Nephron progenitor cell (in vitro differentiated cells): ENCODE measurements at regions not wholly inside any gene's neighbourhood (a gene's known extent, or its start where the extent isn't known, plus 50 kb on each side); places are given as distances from the start of the nearest gene placed in this dataset.

ENCODE experiments used
- DNase-seq: peaks from one replicate; pipeline ENCODE4 v3.0.0; 2021
- H3K27ac Mint-ChIP-seq: 2 replicates; pipeline ENCODE4 v1.8.0; 2021; ENCODE audit warnings: mild to moderate bottlenecking, moderate library complexity, mixed read lengths
- H3K27me3 Mint-ChIP-seq: 2 replicates; pipeline ENCODE4 v1.8.0; 2021; ENCODE audit warnings: mild to moderate bottlenecking, low read depth, mixed read lengths; ENCODE audit not compliant: poor library complexity
- H3K36me3 Mint-ChIP-seq: 2 replicates; pipeline ENCODE4 v1.8.0; 2021; ENCODE audit warnings: low read depth, mixed read lengths
- H3K4me1 Mint-ChIP-seq: 2 replicates; pipeline ENCODE4 v1.8.0; 2021; ENCODE audit warnings: mixed read lengths
- H3K4me3 Mint-ChIP-seq: 2 replicates; pipeline ENCODE4 v1.8.0; 2021; ENCODE audit warnings: mild to moderate bottlenecking, moderate library complexity, mixed read lengths
- H3K9me3 Mint-ChIP-seq: 2 replicates; pipeline ENCODE4 v1.8.0; 2021; ENCODE audit warnings: mild to moderate bottlenecking, moderate library complexity, mixed read lengths
- CTCF ChIP-seq: fragments of 200-600 bp; sonication (generic); IDR thresholded peaks from 2 replicates; pipeline ENCODE4 v1.5.0; 2021; ENCODE audit warnings: antibody characterized with exemption

DNA sequence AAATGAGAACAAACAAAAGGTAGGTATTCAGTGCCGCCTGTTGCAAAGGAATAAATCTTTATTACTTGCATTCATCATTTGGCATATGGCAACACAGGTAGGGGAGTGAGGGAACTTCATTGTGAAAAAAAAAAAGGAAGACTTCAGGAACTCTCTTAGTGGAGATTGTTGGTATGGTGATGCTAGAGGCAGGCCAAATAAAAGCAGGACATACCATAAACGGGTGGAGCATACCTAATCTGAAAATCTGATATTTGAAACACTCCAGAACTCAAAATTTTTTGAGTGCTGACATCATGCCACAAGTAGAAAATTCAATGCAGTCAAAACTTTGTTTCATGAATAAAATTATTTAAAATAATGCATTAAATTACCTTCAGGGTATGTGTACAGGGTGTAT is 425.8 kb upstream of the SYT4 start:
- no peak overlapping the region for H3K27ac Mint-ChIP-seq
- H3K36me3 Mint-ChIP-seq, result no peaks in the 10 kb centered on the region
- DNase-seq, result no peak
- no peaks in the 10 kb centered on the region for H3K9me3 Mint-ChIP-seq
- no peaks in the 10 kb centered on the region for H3K27me3 Mint-ChIP-seq
- H3K4me3 Mint-ChIP-seq, result no peak overlapping the region
- H3K4me1 Mint-ChIP-seq, result peaks cover 9% of the 10 kb centered on the region
- no peak for TF ChIP-seq CTCF

GRCh38 chr18:43705850-43706249 is 428.6 kb upstream of the SYT4 start:
- TF ChIP-seq CTCF, result no peak
- no peak for DNase-seq
- Mint-ChIP-seq H3K4me1 (peaks cover 9% of the 10 kb centered on the region), H3K4me3 (no peak overlapping the region), H3K27ac (no peak overlapping the region), H3K36me3 (no peaks in the 10 kb centered on the region), H3K27me3 (no peaks in the 10 kb centered on the region), H3K9me3 (no peaks in the 10 kb centered on the region)

DNA sequence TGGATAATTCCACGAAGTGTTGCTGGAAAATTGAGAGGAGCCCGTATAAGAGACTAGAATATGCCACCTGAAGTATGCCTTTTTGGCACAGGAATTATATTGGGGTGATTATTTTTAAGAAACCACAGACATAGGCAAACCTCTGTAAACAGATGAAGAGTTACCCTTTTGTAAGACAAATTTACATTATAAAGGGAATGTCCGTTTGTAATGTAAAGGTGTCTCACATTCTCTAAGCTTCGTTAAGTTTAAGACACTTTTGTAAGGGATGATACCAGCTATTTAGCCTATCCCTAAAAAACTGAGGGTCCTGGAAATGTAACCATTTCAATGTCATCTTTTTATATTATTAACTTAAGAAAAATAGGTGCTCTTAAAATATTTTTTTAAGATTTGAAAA is 432.8 kb upstream of the SYT4 start:
- TF ChIP-seq CTCF, result no peak
- Mint-ChIP-seq H3K9me3 (peaks cover 4% of the 10 kb centered on the region), H3K4me3 (no peak overlapping the region), H3K27me3 (no peaks in the 10 kb centered on the region), H3K4me1 (peaks cover 9% of the 10 kb centered on the region), H3K36me3 (no peaks in the 10 kb centered on the region), H3K27ac (no peak overlapping the region)
- DNase-seq, result no peak

DNA sequence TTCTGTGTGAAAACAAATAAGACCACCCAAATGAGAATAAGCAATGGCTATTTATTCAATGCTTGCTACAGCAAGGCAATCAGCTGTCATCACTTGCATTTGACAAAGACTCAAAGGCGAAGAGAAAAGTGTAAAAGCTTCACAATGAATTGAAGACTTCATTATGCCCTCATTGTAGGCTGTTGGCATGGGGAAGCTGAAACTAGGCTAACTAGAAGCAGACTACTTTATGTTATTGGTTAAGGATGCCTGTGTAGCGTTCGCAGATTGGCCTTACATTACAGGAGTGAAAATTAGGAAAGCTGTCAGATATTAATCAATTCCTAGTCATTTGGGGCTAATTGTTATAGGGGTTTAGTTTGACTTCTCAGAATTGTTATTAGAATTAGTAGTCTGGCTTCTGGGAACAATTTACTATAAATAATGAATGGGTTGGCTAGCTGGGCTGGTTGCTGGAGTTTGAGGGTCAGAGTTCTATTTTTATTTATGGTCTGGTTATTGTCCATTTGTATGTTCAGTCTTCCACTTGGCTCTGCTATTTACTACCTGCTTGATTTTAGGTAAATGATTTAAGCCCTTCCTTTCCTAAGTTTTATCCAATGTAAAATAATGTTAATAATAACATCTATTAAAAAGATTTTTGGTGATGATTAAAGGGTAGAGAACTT is 437.2 kb upstream of the SYT4 start:
- no peak for DNase-seq
- no peak for TF ChIP-seq CTCF

GRCh38 chr18:43719267-43719795 is 442.0 kb upstream of the SYT4 start:
- no peak for DNase-seq
- no peak overlapping the region for H3K4me3 Mint-ChIP-seq
- H3K4me1 Mint-ChIP-seq, result no peaks in the 10 kb centered on the region
- H3K27ac Mint-ChIP-seq, result no peak overlapping the region
- peaks cover 25% of the 10 kb centered on the region for H3K9me3 Mint-ChIP-seq
- peaks cover 6% of the 10 kb centered on the region for H3K36me3 Mint-ChIP-seq
- TF ChIP-seq CTCF, result no peak
- no peaks in the 10 kb centered on the region for H3K27me3 Mint-ChIP-seq

More for the DNA sequence above, 437.2 kb upstream of the SYT4 start:
- Mint-ChIP-seq H3K27ac (no peak overlapping the region), H3K36me3 (no peaks in the 10 kb centered on the region), H3K9me3 (peaks cover 4% of the 10 kb centered on the region), H3K27me3 (no peaks in the 10 kb centered on the region), H3K4me3 (no peak overlapping the region), H3K4me1 (no peaks in the 10 kb centered on the region)

DNA sequence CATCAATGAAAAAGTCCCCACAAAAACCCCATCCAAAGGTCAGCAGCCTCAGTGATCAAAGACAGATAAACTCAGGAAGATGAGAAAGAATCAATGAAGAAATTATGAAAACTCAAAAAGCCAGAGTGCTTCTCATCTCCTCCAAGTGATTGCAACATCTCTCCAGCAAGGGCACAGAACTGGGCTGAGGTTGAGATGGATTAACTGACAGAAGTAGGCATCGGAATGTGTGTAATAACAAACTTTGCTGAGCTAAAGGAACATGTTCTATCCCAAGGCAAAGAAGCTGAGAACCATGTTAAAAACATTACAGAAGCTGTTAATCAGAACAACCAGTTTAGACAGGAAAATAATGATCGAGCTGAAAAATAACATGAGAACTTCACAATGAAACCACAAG is 442.8 kb upstream of the SYT4 start:
- no peak for DNase-seq
- no peak overlapping the region for H3K27ac Mint-ChIP-seq
- peaks cover 6% of the 10 kb centered on the region for H3K36me3 Mint-ChIP-seq
- no peaks in the 10 kb centered on the region for H3K4me1 Mint-ChIP-seq
- peaks cover 25% of the 10 kb centered on the region for H3K9me3 Mint-ChIP-seq
- TF ChIP-seq CTCF, result no peak
- H3K27me3 Mint-ChIP-seq, result no peaks in the 10 kb centered on the region
- no peak overlapping the region for H3K4me3 Mint-ChIP-seq
